ENCODE measurements at regions not wholly inside any gene's neighbourhood (a gene's known extent, or its start where the extent isn't known, plus 50 kb on each side); places are given as distances from the start of the nearest gene placed in this dataset.

- TF ChIP-seq CTCF (IDR thresholded peaks at IDR 0.05) (no peak), POLR2A (IDR thresholded peaks at IDR 0.05) (no peak)
These were observed 174.4 kb upstream of the SPHKAP start for GRCh38 chr2:228355897-228356296.
